Embryonic facial prominence (tissue), 1 donor: ENCODE measurements at regions not wholly inside any gene's neighbourhood (a gene's known extent, or its start where the extent isn't known, plus 50 kb on each side); places are given as distances from the start of the nearest gene placed in this dataset.

Experiments used
- DNase-seq: peaks from one replicate; pipeline ENCODE4 v3.0.0-alpha.2; 2016; ENCODE audit errors: extremely low spot score

DNA sequence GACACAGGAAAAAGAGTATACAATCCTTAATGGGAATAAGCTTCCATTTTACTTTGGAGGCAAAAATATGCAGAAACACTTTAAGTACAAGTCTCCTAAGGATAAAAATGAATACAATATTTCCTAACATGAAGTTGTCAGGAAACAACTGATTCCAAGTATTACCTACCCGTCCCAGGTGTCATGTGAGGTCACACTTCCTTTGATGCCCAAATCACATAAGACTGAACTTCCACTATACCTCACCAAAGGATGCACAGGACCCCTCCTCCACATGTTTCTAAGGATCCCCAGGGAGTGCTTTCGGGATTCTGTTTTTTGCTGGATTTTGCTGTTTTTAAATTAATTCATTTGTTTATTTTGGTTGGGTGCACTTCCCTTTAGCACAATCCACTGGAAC is 438.5 kb upstream of the TCF4 start:
- no peak for DNase-seq

- no peak for DNase-seq
Observed at GRCh38 chr18:56021809-56022195, 433.8 kb upstream of the TCF4 start.

- DNase-seq, result no peak
Observed at GRCh38 chr18:56021136-56021808, 433.3 kb upstream of the TCF4 start.

- no peak for DNase-seq
Observed at GRCh38 chr18:56019908-56020307, 431.9 kb upstream of the TCF4 start.

DNA sequence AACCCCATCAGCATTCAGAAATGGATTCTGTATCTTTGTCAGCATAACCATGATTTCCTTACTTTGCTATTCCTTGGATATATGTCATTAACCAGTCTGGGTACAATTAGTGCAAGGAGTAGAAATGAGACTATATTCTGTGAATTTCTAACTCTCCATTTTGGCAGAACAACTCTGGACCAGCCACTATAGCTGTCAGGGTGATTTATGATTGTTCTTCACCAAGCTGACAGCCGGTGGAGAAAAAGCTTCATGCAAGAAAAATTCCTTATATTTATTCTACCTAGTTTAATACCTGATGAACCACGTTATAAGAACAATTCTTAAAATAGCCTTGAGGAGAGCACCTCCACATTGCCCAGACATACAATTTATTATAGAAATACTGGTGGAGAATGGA is 431.2 kb upstream of the TCF4 start:
- DNase-seq, result no peak

DNA sequence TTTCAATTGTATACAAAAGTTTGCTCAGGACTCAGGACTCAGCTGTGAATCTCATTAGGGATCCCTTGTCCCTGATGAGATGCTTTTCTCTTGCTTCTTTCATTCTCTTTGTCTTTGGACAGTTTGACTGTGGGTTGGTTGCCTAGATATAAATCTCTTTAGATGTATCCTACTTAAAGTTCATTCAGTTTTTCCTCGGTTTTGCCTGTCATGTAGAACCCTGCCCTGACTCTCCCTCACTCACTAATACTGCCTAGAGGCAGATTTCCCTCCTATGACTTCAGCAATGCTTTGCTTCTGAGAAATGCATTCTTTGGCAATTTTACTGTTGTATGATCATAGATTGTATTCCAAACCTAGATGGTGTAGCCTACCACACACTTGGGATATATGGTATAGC is 421.4 kb upstream of the TCF4 start:
- DNase-seq, result no peak

GRCh38 chr18:56003720-56004088 is 415.7 kb upstream of the TCF4 start:
- no peak for DNase-seq

GRCh38 chr18:56003009-56003719 is 415.2 kb upstream of the TCF4 start:
- no peak for DNase-seq

DNA sequence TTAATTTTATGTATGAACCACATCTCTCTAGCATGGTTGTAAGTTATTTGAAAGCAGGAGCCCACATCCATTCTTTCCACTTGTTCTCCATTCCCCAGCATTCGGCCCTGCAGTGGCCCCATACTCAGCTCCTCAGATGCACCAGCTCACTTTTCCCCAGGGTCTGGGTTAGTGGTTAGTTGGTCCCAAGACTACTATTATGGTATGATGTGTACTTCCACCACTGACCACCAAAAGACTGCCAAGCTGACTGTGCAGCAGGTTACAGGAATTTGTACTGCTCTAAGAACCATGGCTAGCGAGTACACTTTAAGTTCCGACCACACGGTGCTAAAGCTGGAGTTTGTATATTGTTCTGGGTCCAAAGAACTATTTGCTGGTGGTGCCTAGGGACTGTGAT is 413.6 kb upstream of the TCF4 start:
- no peak for DNase-seq

- DNase-seq, result no peak
Observed at GRCh38 chr18:56000041-56000440, 412.0 kb upstream of the TCF4 start.

DNA sequence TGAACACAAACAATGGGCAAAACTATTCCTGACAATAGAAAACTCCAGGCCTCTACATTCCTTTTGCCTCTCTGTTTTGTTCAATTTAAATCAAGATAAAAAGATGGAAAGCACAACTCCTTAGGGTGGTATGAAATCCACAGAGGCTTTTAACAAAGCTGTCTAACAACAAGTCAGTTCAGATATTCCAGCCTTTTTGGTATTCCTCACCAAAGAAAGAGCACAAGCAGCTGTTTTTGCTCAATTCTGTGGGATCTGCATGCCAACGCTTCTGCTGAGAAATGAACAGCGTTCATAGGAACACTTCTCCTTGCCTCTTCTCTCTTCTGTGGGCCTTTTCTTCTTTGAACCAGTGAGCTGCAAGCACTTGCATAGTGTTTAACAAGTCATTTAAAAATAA is 411.6 kb upstream of the TCF4 start:
- DNase-seq, result no peak

- no peak for DNase-seq
Observed at GRCh38 chr18:55998801-55999385, 410.9 kb upstream of the TCF4 start.

DNA sequence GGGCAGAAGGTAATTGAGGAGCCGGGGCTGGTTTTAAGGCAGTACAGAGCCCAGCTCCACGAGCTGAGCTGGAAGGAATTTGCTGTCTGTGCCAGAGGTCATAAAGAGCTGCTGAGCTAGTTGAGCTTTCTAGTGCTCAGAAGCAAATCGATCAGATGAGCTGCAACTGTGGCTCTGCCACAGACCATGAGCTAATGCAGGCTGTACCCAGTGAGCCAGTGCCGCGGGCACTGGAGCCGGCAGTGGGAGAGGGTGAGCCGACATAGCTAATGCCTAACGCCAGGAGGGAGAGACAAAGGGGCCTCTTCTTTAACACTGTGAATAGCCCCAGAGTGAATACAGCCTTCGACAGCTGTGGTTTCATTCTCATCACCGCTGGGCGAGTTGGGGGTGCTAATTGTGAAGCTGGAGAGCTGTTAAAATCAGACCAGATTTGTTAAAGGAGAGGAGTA is 410.1 kb upstream of the TCF4 start:
- no peak for DNase-seq

GRCh38 chr18:55997151-55997561 is 409.2 kb upstream of the TCF4 start:
- no peak for DNase-seq

GRCh38 chr18:55996717-55997116 is 408.7 kb upstream of the TCF4 start:
- no peak for DNase-seq

DNA sequence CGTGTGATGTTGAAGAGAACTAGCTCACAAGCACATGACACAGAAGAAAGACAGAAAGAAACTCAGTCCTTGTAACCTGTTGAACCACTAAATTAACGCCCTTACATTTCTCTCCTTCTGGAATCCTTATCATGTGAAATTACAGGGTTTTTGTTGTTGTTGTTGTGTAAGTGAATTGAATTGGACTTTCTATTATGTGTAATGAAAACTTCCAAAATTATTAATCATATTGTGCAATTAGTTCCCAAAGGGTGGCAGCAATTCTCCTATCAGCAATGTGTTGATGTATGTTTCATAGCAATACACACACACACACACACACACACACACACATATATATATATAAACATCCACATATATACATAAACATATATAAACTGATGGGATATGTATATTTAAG is 402.2 kb upstream of the TCF4 start:
- DNase-seq, result no peak

DNA sequence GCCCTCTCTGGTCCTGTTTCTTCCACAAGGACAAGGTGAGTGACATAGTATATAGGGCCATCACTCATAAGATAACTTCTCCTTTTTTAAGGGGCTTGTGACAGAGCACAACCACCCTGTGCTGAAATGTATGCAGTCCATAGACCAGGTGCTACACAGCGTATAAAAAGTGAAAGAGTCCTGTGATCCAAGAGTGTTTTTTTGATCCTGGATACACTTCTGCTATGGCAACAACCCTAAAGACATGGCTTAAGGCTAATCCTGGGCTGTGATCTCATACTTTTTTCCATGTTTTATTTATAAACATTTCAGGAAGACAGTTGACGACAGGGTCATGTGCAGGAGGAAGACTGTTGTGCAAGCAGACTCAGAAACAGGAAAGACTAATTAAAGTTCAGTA is 400.5 kb upstream of the TCF4 start:
- DNase-seq, result peak; percentile 17

DNA sequence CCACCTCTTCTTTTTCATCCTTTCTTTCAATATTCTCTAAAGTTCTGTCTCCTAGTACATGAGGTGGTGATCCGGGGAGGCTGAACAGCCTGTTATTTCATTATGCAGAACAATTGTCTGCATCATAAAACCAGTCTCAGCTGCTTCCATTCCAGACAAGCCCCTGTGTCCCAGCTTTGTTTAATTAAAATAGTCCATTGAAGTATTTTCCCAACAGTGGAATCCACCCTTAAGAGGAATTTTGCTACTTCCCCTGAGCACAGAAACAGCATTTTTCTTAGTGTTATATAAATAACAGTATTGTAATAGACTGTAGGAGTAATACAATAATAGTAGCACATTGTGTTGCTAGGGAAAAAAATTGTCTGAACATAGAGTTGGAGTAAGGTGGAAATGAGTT is 395.4 kb upstream of the TCF4 start:
- DNase-seq, result no peak

- no peak for DNase-seq
Observed at GRCh38 chr18:55982992-55983391, 395.0 kb upstream of the TCF4 start.

- no peak for DNase-seq
Observed at GRCh38 chr18:55981712-55982475, 393.9 kb upstream of the TCF4 start.

DNA sequence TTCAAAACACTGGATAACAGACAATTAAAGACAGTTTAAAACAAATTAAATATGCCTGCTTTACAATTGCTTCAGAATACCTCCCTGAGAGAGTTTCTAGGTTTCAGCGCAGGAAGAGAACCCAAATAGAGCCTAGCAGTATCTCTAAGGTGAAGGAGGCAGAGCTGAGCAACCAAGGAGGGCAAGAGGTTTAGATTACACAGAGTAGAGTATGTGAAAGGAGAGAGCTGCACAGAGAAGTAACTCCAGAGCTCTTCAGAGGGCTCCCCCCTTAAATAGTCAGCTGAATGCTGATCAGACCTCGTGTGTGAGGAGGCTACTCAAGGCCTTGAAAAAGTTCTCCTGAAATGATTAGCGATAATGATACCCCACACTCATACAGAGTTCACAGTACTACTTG is 386.5 kb upstream of the TCF4 start:
- no peak for DNase-seq

- DNase-seq, result no peak
Observed at GRCh38 chr18:55968550-55968949, 380.6 kb upstream of the TCF4 start.

DNA sequence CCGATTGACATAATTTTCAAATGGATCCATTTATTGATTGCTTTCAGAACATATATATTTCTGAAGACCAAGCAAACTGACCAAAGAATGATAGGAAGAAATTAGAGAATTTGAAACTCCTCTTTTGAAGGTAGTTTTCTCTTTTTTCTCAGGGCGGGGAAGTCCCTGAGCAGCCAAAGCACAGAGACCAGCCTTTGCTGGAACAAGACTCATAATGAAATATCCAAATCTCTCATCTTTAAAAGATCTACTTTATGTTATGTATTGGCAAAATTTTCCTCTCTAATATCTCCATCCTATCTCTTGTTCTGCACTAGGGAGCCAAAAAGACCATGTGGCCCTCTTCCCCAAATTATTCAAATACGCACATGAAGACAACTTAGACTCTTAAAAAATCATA is 379.0 kb upstream of the TCF4 start:
- no peak for DNase-seq
